ENCODE measurements at regions not wholly inside any gene's neighbourhood (a gene's known extent, or its start where the extent isn't known, plus 50 kb on each side); places are given as distances from the start of the nearest gene placed in this dataset.

- no peak for DNase-seq (ENCODE audit: low spot score)
Measured at GRCh38 chr9:23914431-23915003, 88.5 kb upstream of the ELAVL2 start.

GRCh38 chr9:23907343-23907742 lies 81.3 kb upstream of the ELAVL2 start:
- DNase-seq (ENCODE audit: low spot score): no peak

DNA sequence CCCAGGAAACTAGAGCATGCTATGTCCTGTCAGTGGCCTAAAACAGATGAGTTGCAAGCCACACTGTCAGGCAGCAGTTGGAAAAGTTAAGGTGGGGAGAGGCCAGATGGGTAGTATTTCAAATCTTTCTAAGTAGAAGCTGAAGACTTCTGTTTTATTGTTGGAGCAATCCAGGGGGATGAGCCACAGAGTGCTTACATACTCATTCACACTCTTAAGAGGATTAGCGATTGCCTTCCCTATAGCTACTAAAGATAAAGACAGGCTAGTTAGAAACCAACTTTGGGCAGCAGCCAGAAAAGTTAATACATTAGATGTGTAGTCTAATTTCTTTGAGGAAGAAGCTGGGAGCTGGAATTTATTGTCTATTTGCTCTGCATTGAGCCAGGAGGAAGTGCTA lies 61.7 kb upstream of the ELAVL2 start:
- no peak for DNase-seq (ENCODE audit: low spot score)
